HG02870 (cell line): ENCODE measurements at regions not wholly inside any gene's neighbourhood (a gene's known extent, or its start where the extent isn't known, plus 50 kb on each side); places are given as distances from the start of the nearest gene placed in this dataset.

Experiments
- ATAC-seq: cut with Tn5 transposase; IDR thresholded peaks from one replicate; pipeline ENCODE4 v1.9.1; 2021; ENCODE audit warnings: mild to moderate bottlenecking, moderate library complexity; ENCODE audit not compliant: unreplicated experiment

- no peak for ATAC-seq
Observed at GRCh38 chr13:38602266-38602665, 84.6 kb upstream of the FREM2 start.

GRCh38 chr13:38606699-38607535, 80.0 kb upstream of the FREM2 start:
- ATAC-seq, result no peak

GRCh38 chr13:38617936-38618335, 68.9 kb upstream of the FREM2 start:
- ATAC-seq, result no peak

- no peak for ATAC-seq
Observed at GRCh38 chr13:38618336-38618735, 68.5 kb upstream of the FREM2 start.

GRCh38 chr13:38618881-38619280, 68.0 kb upstream of the FREM2 start:
- no peak for ATAC-seq

GRCh38 chr13:38620876-38621275, 66.0 kb upstream of the FREM2 start:
- no peak for ATAC-seq

GRCh38 chr13:38624822-38625221, 62.1 kb upstream of the FREM2 start:
- no peak for ATAC-seq

- ATAC-seq, result no peak
Observed at GRCh38 chr13:38628554-38628953, 58.3 kb upstream of the FREM2 start.

- no peak for ATAC-seq
Observed at GRCh38 chr13:38630780-38631179, 56.1 kb upstream of the FREM2 start.

GRCh38 chr13:38635030-38635429, 51.8 kb upstream of the FREM2 start:
- ATAC-seq, result no peak

GRCh38 chr13:38636073-38636472, 50.8 kb upstream of the FREM2 start:
- ATAC-seq, result no peak

- no peak for ATAC-seq
Observed at GRCh38 chr13:38636761-38637160, 50.1 kb upstream of the FREM2 start.
